SKM-1 treated with dmso at 0.1 percent for 144 hours (cell line): ENCODE measurements at regions not wholly inside any gene's neighbourhood (a gene's known extent, or its start where the extent isn't known, plus 50 kb on each side); places are given as distances from the start of the nearest gene placed in this dataset.
A peak's percentile ranks its signal among the peaks of the same experiment; 100 is the strongest.

Source experiments
- DNase-seq: peaks from one replicate; lab custom pipeline; 2025; ENCODE audit not compliant: unreplicated experiment; lab: John Stamatoyannopoulos, UW

DNA sequence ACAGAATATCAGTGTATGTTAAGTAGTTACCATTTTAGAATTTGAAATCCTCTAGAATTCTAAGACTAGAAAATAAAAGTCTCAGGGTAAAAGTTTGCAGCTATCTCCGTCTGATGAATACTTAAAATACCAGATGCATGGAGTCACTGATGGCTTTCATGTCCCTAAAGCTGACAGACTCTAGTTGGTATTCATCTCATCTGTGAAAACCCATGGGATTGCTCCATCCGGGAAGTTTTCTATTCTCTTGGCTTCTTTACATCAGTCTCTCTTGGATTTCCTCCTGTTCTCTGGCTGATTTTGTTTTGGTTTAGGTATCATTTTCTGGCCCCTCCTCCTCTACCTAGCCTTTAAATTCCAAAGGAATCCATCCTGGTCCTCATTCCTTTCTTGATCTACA, 465.6 kb upstream of the POU3F3 start:
- no peak for DNase-seq

DNA sequence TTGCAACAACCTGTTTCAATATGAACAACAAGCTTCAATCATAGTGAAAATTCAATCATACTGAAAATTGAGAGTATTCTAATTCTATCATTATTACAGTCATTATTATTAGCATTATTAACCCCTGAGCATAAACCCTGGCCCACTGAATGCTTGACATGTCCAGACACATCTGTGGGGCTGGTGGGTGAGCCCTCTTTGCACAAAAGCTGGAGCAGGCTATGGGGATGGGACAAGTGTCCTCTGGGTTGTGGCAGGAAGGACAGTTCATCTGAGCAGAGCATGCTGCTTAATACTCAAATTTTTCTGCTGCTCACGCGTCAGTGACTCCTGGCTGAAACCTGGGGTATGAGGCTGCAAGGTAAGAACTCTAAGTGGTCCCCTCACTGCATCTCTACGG, 451.1 kb upstream of the POU3F3 start:
- no peak for DNase-seq

DNA sequence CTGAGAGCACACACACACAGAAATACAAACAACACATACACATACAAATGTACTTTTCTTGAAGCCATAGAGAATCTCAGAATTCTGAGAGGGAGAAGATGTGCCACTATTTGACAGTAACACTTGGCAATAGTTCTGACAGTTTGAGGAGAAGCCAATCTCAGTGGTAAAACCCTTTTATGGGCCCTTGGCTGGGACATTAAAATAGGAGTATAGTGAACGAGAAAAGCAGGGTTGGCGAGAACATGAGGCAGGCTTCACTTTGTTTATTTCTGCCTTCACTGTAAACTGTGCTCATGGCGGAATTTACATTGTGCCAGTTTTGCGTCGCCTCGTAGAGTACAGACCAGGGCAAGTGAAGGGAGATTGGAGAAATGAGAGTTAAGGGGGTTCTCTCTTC, 449.4 kb upstream of the POU3F3 start:
- no peak for DNase-seq

DNA sequence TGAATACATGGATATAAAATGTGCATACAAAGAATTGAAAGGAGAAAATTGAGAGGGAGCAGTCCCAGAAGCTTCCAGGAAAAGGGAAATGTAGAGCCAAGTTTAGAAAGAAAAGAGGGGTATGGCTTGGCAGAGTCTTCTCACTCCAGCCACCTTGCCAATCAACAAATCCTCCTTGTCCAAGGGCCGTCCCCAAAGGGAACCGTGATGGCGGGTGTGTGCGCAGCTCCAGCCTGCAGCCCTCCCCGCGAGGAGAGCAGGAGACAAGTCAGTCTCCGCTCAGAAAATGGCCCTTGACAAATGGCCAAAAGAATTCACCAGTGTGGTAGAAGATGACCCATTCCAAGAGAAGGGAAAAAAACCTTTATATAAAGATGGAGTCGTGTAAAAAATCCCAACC, 448.3 kb upstream of the POU3F3 start:
- DNase-seq, result no peak

DNA sequence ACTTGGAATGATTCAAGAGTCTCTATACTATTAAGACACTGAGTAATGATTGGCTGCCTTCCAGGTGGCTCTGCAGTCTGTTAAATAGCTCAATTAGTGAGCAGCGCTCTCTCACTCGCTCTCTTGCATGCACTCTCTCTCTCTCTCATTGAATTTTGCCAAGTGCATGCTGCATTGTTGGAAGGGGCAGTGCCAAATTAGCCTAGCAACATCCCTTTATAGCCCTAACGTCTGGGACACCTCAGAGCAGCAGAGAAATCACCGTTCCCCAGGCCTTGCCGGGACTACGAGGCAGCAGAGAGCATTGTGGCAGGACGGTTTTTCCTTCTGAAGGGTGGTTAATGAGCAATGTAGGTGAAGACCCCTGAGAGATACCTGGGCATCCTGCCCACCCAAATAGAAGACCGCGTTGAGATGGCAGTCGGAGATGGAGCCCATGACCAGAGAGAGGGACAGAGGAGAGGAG, 447.6 kb upstream of the POU3F3 start:
- no peak for DNase-seq

DNA sequence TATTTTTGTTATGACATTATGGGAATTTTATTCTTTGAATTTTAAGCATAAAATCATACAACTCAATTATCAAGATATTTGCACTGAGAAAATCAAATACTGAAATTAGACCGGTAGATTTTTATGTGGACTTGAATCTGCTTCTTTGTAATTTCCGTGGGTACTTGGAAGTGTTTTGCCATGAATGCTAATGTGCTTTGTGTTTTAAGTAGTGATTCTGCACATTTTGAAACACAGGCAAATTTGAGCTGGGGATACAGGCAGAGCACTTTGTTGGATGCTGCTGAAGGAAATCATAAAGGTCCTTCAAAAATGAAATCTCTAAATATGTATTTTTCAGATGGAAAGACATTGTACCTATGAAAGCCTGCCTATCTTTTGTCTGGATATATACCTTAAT, 446.3 kb upstream of the POU3F3 start:
- DNase-seq, result no peak

DNA sequence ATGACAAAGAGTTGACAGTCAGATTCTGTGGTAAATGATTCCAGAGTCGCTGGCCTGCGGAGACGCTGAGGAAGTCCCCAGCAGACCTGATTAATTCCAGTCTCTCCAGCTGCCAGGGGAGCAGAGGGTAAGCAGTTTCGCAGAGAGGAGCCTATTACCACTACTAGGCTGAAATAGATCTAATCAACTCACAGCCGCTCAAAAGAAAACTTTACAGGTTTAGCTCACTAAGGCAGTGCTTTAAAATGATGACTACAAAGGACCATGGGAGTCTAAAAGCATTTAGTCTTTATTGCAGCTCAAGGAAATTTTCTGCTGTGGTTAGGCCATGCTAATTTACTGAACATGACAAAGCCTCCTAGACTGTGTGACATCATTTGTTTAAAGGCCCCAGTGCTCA, 445.6 kb upstream of the POU3F3 start:
- no peak for DNase-seq

DNA sequence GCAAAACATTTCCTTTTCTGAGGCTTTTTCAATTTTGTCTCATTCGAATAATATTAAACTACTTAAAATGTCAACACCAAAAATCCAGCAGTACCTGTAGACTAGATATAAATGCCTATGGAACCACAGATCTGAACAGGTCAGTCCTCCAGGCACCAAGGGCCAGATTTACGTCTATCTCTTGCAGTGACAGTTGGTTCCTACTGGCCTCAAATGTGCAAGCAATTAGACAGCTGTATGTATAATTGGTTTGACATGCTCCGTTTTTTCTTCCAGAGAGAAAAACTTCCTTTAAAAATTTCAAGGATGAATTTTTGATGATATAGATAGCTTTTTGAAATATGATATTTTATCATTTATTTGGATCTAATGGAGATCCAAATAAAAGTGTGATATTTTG, 443.8 kb upstream of the POU3F3 start:
- no peak for DNase-seq

DNA sequence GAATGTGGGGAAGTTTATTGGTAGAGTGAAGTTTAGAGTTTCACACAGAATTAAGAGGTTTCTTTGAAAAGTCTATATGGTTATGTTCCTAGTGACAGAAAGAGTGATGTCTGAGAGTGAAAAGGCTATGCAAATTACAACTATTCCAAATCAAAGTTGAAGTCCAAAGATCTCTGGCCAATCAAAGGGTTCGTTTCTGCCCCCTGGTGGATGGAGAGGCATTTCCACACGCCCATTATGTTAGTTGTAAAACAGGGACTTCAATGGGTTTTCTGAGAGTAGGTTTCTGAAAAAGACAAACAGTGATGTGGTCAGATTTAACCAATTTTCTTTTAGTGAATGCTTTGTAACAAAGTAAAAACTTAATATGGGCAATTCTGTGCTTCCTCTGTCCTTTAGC, 441.5 kb upstream of the POU3F3 start:
- DNase-seq, result peak; percentile 0

DNA sequence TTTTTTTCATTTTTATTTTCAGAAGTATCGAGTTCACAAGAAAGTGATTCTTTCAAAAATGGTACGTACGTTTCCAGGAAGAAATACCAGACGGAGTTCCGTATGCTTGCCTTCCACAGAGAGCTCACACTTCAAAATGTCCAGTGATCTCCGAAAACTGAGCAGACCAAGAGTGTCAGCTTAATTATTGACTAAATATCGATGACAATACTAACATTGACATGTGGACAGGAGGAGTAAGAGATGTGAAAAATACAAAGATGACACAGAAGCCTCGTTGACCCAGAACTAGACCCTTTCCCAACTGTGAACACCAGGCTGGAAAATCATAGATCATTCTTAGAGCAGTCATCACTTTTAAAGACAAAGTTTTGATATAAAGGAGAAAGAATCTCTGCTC, 440.0 kb upstream of the POU3F3 start:
- no peak for DNase-seq

DNA sequence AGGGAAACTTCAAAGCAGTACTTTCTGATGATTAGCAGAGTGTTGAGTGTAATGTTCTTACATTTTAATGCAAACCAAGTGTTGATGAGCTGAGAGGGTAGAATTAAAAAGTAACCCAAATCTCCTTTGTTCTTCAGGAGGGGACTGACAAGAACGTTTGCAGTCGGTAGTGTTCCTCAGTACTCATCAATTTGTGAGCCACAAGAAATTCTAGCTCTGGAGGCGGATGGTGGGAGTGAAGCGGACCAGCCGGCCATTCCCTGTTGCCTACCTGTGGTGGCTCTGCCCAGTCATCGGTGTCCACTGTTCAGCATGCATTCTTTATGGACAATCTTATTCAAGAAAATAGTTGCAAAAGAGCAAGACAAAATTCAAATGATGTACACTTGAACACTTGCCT, 438.6 kb upstream of the POU3F3 start:
- no peak for DNase-seq

DNA sequence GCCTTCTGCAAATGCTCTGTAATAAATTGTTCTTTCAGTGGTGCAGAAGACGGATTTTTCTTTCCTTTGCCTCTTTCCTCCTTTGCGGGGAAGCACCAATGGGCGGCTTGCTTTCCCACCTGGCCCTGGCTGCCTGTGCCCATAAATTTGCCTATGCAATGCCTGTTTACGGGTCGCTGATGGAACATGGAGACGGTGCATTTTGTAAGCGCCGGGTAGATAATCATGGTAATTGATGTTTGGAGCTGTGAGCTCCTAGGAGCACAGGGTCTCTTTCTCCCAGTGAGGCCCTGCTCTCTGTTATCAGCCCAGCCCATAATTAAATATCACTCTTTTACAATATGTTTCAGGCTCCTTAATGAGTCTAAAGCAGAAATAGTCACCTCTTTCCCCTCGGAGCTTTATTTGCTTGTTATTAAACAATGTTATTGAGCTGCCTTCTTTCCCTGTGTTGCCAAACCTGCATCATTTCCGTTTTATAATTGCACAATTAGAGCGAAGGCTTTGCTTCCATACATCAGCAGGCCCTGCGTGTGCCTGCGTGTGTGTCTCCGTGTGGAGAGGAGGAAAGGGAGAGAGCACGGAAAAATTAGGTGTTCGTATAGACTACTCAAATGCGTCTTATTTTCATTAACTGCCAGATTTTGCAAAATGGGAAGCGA, 437.4 kb upstream of the POU3F3 start:
- DNase-seq, result no peak

DNA sequence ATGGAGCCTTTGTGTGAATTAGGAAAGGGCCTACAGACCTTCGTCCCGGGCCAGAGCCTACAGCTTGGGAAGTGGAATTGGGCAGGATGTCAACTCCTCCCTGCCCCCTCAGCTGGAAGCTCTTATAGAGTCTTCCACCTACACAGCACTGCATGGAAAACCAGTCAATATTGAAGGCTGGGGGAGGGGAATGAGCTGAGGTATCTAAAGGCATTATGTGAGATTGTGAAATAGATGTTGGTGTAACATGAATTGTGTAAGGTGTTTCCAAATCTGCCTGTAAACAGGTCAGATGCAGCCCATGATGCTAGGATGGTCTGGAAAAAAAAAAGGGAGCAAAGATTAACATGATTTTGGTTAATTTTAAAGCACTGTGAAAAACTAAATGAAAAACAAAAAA, 433.5 kb upstream of the POU3F3 start:
- DNase-seq, result no peak

DNA sequence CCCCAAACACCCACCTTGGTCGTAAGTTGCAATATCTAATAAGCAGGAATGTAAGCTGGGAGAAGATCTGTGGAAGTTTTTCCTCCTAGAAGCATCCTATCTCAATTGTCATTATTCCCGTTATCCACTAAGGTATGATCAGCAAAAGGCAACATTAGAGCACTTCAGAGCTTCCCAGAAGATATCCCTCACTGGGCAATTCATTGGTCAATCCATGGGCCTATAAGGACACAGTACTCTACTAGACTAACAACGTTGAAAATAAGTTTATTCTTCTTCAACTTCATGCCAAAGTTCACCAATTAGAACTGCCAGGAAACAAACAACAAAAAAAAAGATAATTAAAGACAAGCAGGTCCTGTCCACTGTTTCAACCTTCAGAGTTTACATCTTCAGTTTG, 433.0 kb upstream of the POU3F3 start:
- no peak for DNase-seq

DNA sequence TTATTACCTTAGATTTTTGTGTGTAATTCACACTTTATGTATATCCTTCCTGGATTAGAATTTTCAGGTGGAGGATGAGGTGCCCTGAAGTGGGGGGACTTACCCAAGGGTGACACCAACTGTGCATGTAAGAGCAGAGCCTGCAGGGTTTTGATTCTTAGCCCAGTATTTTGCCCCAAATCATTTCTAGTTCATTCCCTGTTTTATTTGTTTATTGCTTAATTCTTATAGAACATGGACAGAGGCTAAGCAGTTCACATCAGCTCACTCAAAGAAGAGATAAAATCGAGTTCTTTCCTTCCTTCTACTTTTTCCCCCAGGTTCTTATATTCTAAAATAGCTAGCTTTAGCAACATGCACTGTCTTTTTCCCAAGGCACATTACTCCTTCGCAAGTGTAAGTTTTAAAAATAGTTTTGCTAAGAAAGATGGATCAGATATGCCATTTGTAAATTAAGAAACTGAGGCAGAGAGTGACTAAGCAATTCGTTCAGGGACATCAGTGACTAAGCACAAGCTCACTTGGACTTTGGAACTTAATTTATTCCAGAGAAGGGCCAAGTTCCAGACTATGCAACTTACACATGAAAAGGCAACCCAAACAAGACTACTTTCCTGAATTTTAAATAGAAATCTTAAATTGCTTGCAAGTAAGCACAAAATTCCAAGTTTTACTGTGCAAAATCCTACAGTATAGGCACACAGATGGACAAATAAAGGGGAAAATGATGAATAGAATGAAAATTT, 427.9 kb upstream of the POU3F3 start:
- no peak for DNase-seq

DNA sequence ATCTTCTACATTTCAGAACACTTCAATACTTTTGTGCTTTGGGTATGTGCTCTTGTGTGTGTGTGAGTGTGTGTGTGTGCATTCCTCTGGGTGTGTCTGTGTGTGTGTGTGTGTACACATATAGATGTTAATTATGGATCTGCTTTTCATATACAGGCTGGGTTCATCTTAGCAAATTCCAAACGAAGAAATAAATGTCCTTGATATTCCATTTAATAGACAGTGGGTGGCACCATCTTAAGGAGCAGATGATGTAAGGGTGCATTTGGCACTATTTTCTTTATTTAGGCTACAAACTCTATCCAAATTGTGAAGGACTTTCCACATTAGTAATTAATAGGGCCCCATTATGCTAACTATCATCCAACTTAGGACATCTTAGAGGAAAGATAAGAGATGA, 425.8 kb upstream of the POU3F3 start:
- DNase-seq, result no peak

DNA sequence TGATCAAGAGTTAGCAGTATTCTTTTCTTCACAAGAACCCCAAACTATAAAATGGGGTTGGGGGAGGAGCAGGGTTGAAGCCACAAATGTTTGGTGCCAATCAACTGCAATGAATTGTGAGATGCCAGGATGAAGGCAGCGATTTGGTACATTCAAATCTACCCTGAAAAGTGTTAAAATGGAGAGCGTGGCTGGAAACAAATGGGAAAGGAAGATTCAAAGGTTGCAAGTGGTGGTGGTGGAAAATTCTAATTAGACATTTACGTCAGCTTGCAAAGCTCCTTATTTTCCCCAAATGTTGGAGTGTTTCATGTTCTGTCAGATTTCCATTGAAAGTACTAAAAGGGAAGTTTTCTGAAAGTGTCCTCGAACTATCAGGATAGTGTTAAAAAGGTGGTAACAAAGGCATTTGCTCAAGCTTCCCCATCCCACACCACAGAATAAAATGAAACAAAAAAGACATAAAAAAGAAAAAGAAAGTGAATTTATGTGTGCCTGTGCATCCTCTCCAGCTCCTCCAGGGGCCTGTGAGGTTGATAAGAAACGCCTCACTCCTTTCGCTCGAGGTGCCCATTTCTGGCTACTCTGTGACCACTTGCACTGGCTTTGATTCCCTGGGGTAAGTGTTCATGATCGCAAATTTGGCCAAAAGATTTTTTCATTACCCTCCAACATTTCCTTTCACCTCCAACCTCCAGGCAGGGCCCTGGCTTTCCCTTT, 424.1 kb upstream of the POU3F3 start:
- no peak for DNase-seq

DNA sequence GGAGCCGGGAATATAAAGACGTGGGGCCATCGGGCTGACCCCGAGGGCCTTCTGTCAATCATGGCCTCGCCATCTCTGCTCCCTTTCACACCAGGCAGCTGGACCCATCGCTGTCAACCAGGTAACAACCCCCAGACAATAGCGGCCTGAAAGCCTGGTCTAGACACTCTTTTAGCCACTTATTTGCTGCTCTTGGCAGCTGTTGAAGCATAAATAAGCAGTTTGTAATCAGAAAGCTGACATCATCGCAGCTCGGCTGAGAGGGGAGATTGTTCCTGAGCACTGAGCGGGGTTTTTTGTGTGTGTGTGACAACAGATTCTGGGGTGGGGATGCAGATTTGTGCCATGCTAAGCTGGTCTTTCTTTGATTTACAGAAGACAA, 423.6 kb upstream of the POU3F3 start:
- no peak for DNase-seq

DNA sequence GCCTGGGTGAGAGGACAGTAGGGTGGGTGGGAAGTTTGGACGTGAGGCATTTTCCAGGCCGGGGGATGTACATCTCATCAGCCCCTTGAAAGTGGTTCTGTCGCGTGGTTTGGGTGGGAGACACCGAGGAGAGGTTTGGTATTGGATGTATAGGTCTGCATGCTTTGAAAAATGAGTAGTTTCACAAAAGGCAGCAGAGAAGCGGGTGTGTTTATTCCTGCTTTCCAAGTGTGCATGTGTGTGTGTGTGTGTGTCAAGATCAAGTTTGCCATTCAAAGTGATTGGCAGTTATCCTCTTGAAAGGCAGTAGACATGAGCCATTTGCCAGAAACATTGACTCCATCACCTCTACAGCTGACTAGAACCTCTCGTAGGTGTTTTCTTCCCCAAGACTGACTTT, 423.1 kb upstream of the POU3F3 start:
- no peak for DNase-seq

DNA sequence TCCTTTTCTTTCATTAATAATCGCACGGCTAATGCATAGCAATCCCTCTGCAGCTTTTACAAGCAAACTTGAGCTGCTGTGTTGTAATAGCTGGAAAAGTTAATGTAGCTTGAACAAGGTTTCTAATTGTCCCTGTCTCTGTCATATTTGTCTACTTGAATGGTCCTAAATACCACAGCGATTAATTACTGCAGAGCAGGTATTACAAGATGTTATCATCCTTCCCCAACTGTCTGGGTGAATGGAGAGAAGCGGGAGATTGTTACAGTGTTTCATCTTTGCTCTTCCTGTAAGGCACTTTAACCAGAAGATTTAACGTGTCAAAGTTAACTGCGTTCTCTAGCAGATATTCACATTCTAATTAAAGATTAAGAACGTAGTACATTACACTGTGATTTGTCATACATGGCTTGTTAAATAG, 422.2 kb upstream of the POU3F3 start:
- DNase-seq, result no peak

DNA sequence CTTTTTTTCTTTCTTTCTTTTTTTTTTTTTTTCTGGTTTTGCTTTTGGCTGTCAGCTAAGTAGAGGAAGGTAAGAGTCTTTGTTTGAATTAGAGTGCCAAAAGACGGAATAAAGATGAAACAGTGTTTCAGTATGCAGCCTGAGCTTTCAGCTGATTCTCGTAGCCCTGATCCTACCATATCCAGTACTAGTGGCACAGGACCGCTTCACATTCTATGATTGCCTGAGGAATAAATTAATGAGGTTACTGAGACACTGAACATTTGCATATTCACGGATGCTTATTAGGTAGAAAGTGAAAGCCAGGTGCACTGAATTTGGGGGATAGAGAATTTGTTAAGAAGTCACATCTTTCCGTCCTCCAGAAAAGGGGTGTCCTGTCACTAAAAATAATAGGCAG, 421.5 kb upstream of the POU3F3 start:
- DNase-seq, result no peak

DNA sequence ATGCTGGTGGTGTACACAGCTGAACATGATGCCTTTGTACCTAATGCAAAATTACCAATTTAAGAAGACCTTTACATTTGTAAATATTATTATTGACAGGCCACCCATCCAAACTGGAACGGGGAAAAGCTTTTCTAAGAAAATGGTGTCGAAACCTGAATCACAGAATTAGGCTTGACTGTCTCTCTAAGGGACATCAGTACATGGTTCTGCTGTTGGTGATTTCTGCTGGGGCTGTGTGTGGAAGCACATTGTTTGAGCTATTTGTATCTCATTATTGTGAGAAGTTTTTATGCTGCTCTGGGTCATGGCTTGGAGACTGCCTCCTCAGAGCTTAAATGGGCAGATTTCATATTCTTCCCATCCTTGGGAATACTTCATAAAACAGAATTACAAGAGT, 420.9 kb upstream of the POU3F3 start:
- DNase-seq, result no peak
